Esophagus muscularis mucosa (tissue), 4 donors: ENCODE measurements at regions not wholly inside any gene's neighbourhood (a gene's known extent, or its start where the extent isn't known, plus 50 kb on each side); places are given as distances from the start of the nearest gene placed in this dataset.

ENCODE experiments used
- EP300 ChIP-seq: sonication (generic); formaldehyde crosslinking; IDR thresholded peaks from one replicate; pipeline ENCODE4 v1.6.1; 2017; ENCODE audit warnings: antibody characterized with exemption
- POLR2A ChIP-seq: fragments of 450-650 bp; IDR thresholded peaks from one replicate; pipeline ENCODE4 v1.6.1; 2017; ENCODE audit warnings: antibody characterized with exemption, moderate library complexity, mild to moderate bottlenecking, low read depth
- TF ChIP-seq, protein P1 (sequence below), 3 experiments: fragments of 200-600 bp in 2 of 3; fragments of 450-650 bp in 1 of 3; sonication (generic) in 2 of 3; IDR thresholded peaks; one replicate each; pipeline ENCODE4 v1.5.1; 2017 to 2019; ENCODE audit warnings: antibody characterized with exemption in 3 of 3, mild to moderate bottlenecking in 2 of 3, moderate library complexity in 1 of 3

- TF ChIP-seq, protein P1, sequence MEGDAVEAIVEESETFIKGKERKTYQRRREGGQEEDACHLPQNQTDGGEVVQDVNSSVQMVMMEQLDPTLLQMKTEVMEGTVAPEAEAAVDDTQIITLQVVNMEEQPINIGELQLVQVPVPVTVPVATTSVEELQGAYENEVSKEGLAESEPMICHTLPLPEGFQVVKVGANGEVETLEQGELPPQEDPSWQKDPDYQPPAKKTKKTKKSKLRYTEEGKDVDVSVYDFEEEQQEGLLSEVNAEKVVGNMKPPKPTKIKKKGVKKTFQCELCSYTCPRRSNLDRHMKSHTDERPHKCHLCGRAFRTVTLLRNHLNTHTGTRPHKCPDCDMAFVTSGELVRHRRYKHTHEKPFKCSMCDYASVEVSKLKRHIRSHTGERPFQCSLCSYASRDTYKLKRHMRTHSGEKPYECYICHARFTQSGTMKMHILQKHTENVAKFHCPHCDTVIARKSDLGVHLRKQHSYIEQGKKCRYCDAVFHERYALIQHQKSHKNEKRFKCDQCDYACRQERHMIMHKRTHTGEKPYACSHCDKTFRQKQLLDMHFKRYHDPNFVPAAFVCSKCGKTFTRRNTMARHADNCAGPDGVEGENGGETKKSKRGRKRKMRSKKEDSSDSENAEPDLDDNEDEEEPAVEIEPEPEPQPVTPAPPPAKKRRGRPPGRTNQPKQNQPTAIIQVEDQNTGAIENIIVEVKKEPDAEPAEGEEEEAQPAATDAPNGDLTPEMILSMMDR (IDR thresholded peaks at IDR 0.05), result no peak
- no peak for TF ChIP-seq EP300
- TF ChIP-seq POLR2A, result no peak
These were observed 2040.1 kb upstream of the LRRTM1 start for GRCh38 chr2:82344670-82345069.
